ENCODE measurements at regions not wholly inside any gene's neighbourhood (a gene's known extent, or its start where the extent isn't known, plus 50 kb on each side); places are given as distances from the start of the nearest gene placed in this dataset.

GRCh38 chr2:204255526-204255925 is 289.7 kb upstream of the PARD3B start:
- TF ChIP-seq CTCF (IDR thresholded peaks at IDR 0.05; ENCODE audit: low read length) (no peak), EZH2 (IDR thresholded peaks at IDR 0.05; ENCODE audit: borderline replicate concordance, low read length) (no peak)
